A673 (cell line): ENCODE measurements at regions not wholly inside any gene's neighbourhood (a gene's known extent, or its start where the extent isn't known, plus 50 kb on each side); places are given as distances from the start of the nearest gene placed in this dataset.

ENCODE experiments used
- BruUV-seq: library from RNA; stranded (reverse); fragments of 400-500 nt; replicated peaks from 2 replicates; lab custom pipeline; 2021; lab: Mats Ljungman, UMichigan
- CTCF ChIA-PET: fragments of 300-600 bp; sonication (Branson Sonifier 250); formaldehyde crosslinking; loops from one replicate; lab custom pipeline; 2022; ENCODE audit warnings: antibody characterized with exemption; lab: Charles Lee
- POLR2A ChIA-PET: fragments of 300-600 bp; sonication (Branson Sonifier 250); formaldehyde crosslinking; loops from one replicate; lab custom pipeline; 2022; ENCODE audit warnings: antibody characterized with exemption; ENCODE audit not compliant: low non-redundant PET; lab: Charles Lee
- DNase-seq: peaks from one replicate; pipeline ENCODE4 v3.0.0-alpha.2; 2015; ENCODE audit warnings: low spot score
- H3K27ac ChIP-seq: fragments of 200-600 bp; sonication (generic); 2 replicates; pipeline ENCODE4 v1.5.1; 2016; ENCODE audit warnings: mixed run types, low read depth, mild to moderate bottlenecking, mixed read lengths, antibody characterized with exemption, low read length; ENCODE audit not compliant: poor library complexity, severe bottlenecking
- H3K27me3 ChIP-seq: fragments of 200-600 bp; sonication (generic); replicated peaks from 2 replicates; pipeline ENCODE4 v1.6.1; 2017; ENCODE audit warnings: mixed run types, low read depth, mild to moderate bottlenecking, mixed read lengths, antibody characterized with exemption, low read length; ENCODE audit not compliant: insufficient read depth, poor library complexity
- H3K36me3 ChIP-seq: fragments of 200-600 bp; sonication (generic); 2 replicates; pipeline ENCODE4 v1.6.1; 2016; ENCODE audit warnings: mixed run types, mild to moderate bottlenecking, mixed read lengths, antibody characterized with exemption, low read length; ENCODE audit not compliant: insufficient read depth, poor library complexity, severe bottlenecking
- H3K4me1 ChIP-seq: fragments of 200-600 bp; sonication (generic); 2 replicates; pipeline ENCODE4 v1.6.1; 2017; ENCODE audit warnings: mixed run types, mild to moderate bottlenecking, mixed read lengths, antibody characterized with exemption, low read length; ENCODE audit not compliant: insufficient read depth, poor library complexity, severe bottlenecking
- H3K4me3 ChIP-seq: fragments of 200-600 bp; sonication (generic); 2 replicates; pipeline ENCODE4 v1.5.1; 2016; ENCODE audit warnings: low read depth, mixed run types, mild to moderate bottlenecking, mixed read lengths, low read length; ENCODE audit not compliant: poor library complexity, severe bottlenecking
- H3K9me3 ChIP-seq: fragments of 200-600 bp; sonication (generic); 2 replicates; pipeline ENCODE4 v1.6.1; 2016; ENCODE audit warnings: mixed run types, low read depth, mild to moderate bottlenecking, mixed read lengths, antibody characterized with exemption, low read length; ENCODE audit not compliant: poor library complexity, severe bottlenecking
- EZH2 ChIP-seq: fragments of 200-600 bp; sonication (generic); IDR thresholded peaks from 2 replicates; pipeline ENCODE4 v1.6.1; 2017; ENCODE audit warnings: borderline replicate concordance, low read depth, mild to moderate bottlenecking, mixed read lengths, antibody characterized with exemption, low read length; ENCODE audit not compliant: poor library complexity, severe bottlenecking
- intact Hi-C: fragments of 100-400 bp; cut with micrococcal nuclease; formaldehyde crosslinking; loops from one replicate; pipeline ENCODE4 v1.10.0; 2022; ENCODE audit not compliant: unreplicated experiment
- TF ChIP-seq, protein P1 (sequence below): fragments of 300-800, 200-600 bp; sonication (generic); conservative IDR thresholded peaks from 2 replicates; pipeline ENCODE4 v1.5.1; 2017; ENCODE audit warnings: low read depth, mild to moderate bottlenecking, antibody characterized with exemption, low read length, moderate library complexity, mixed read lengths

DNA sequence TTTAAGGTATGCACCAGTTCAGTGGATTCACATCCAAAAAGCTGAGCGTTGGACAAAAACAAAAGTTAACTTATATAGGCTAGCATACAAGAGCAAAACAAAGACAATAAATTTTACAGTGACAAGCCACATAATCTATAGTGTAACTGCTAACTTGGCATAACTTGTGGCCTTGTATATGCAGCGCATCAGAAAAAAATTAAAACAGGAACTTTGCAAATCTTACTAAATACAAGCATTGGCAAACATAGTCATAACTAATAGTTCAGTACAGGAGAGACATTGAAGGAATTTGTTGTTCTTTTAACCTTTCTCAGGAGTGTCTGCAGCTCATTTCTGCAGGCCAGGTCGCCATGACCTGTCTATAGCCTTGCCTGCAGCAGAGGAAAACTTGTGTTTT, 54.6 kb downstream of the OR10H4 start:
- no peak overlapping the region for H3K4me3 ChIP-seq
- H3K27ac ChIP-seq, result no peak overlapping the region
- TF ChIP-seq, protein P1, sequence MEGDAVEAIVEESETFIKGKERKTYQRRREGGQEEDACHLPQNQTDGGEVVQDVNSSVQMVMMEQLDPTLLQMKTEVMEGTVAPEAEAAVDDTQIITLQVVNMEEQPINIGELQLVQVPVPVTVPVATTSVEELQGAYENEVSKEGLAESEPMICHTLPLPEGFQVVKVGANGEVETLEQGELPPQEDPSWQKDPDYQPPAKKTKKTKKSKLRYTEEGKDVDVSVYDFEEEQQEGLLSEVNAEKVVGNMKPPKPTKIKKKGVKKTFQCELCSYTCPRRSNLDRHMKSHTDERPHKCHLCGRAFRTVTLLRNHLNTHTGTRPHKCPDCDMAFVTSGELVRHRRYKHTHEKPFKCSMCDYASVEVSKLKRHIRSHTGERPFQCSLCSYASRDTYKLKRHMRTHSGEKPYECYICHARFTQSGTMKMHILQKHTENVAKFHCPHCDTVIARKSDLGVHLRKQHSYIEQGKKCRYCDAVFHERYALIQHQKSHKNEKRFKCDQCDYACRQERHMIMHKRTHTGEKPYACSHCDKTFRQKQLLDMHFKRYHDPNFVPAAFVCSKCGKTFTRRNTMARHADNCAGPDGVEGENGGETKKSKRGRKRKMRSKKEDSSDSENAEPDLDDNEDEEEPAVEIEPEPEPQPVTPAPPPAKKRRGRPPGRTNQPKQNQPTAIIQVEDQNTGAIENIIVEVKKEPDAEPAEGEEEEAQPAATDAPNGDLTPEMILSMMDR, result no peak
- TF ChIP-seq EZH2, result no peak
- CTCF ChIA-PET, result no interaction called here
- H3K4me1 ChIP-seq, result no peaks in the 10 kb centered on the region
- no peaks in the 10 kb centered on the region for H3K36me3 ChIP-seq
- POLR2A ChIA-PET, result no interaction called here
- H3K27me3 ChIP-seq, result no peaks in the 10 kb centered on the region
- intact Hi-C loops, result no loop called here
- DNase-seq, result no peak
- BruUV-seq, result no TSS peak
- H3K9me3 ChIP-seq, result no peaks in the 10 kb centered on the region

DNA sequence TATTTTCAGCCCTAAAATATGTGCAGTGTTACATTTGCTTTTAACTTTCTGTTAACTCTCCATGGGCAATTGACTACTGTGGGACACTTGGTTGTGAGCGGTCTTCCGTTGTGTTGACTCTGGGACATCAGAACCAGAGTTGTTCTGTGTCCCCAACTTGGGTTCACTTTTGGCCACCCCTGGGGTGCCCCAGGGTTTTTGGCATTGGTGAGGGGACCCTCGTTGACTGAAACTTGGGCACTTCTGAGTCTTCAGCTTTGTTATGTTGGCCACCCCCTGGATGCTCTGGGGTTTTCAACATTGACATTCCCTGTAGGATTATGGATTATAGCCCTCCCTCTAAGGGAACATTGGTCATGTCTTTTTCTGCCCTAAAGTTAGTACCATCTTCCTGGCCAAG, 57.1 kb downstream of the OR10H4 start:
- intact Hi-C loops, result no loop called here
- no peak for TF ChIP-seq EZH2
- TF ChIP-seq, protein P1, result no peak
- H3K4me1 ChIP-seq, result no peaks in the 10 kb centered on the region
- POLR2A ChIA-PET, result no interaction called here
- no peaks in the 10 kb centered on the region for H3K27me3 ChIP-seq
- DNase-seq, result no peak
- no peaks in the 10 kb centered on the region for H3K36me3 ChIP-seq
- BruUV-seq, result no TSS peak
- H3K4me3 ChIP-seq, result no peak overlapping the region
- H3K27ac ChIP-seq, result no peak overlapping the region
- H3K9me3 ChIP-seq, result no peaks in the 10 kb centered on the region
- CTCF ChIA-PET, result no interaction called here

DNA sequence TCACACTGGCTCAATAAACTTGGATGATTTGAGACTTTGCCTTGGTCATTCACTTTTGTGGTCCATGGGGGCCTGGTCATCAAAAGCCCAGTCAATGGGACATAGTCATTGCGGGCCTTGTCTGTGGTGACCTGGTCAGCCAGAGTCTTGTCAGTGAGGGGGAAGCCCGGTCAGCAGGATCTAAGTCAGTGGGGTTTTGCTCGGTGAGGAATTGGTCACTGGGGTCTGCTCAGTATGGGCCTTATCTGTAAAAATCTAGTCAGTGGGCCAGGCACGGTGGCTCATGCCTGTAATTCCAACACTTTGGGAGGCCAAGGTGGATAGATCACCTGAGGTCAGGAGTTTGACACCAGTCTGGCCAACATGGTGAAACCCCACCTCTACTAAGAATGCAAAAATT, 63.7 kb upstream of the TPM4 start:
- no peaks in the 10 kb centered on the region for H3K9me3 ChIP-seq

More for the DNA sequence above, 63.7 kb upstream of the TPM4 start:
- intact Hi-C loops, result no loop called here
- BruUV-seq, result no TSS peak
- TF ChIP-seq, protein P1, result no peak
- TF ChIP-seq EZH2, result no peak
- CTCF ChIA-PET, result no interaction called here
- no peak overlapping the region for H3K4me3 ChIP-seq
- H3K27ac ChIP-seq, result no peak overlapping the region
- H3K36me3 ChIP-seq, result no peaks in the 10 kb centered on the region
- no peaks in the 10 kb centered on the region for H3K27me3 ChIP-seq
- no peaks in the 10 kb centered on the region for H3K4me1 ChIP-seq
- POLR2A ChIA-PET, result no interaction called here
- no peak for DNase-seq
